ENCODE measurements at regions not wholly inside any gene's neighbourhood (a gene's known extent, or its start where the extent isn't known, plus 50 kb on each side); places are given as distances from the start of the nearest gene placed in this dataset.

- Histone ChIP-seq H3K36me3 (ENCODE audit: control insufficient read depth in 4 of 4, insufficient read depth in 3 of 4, low read depth in 1 of 4, low read length in 3 of 4) (no peaks in the 10 kb centered on the region), H3K4me1 (ENCODE audit: control insufficient read depth in 4 of 4, insufficient read depth in 4 of 4, low read length in 3 of 4) (no peaks in the 10 kb centered on the region), H3K27me3 (ENCODE audit: control insufficient read depth in 4 of 4, insufficient read depth in 4 of 4, low read length in 3 of 4) (no peaks in the 10 kb centered on the region), H3K9ac (ENCODE audit: low read depth in 1 of 2, low read length in 2 of 2) (no peak overlapping the region), H3K4me3 (ENCODE audit: low read depth in 1 of 3, low read length in 3 of 3) (no peak overlapping the region), H3K27ac (ENCODE audit: low read depth in 1 of 2, low read length in 2 of 2) (no peak overlapping the region), H3K9me3 (ENCODE audit: control insufficient read depth in 4 of 4, low read length in 3 of 4) (no peaks in the 10 kb centered on the region)
- no peak for DNase-seq (ENCODE audit: low spot score)
- TF ChIP-seq JUND (IDR thresholded peaks at IDR 0.05) (no peak), FOXA2 (IDR thresholded peaks at IDR 0.05) (no peak), RAD21 (IDR thresholded peaks at IDR 0.05) (no peak), EGR1 (IDR thresholded peaks at IDR 0.05; ENCODE audit: low read depth in 2 of 2) (no peak), YY1 (IDR thresholded peaks at IDR 0.05) (no peak), TAF1 (conservative IDR thresholded peaks at IDR 0.05) (no peak), GABPA (IDR thresholded peaks at IDR 0.05 in 1 of 2, conservative IDR thresholded peaks at IDR 0.05 in 1 of 2) (no peak), NR2F2 (IDR thresholded peaks at IDR 0.05) (no peak), RXRA (IDR thresholded peaks at IDR 0.05) (no peak), HNF4G (IDR thresholded peaks at IDR 0.05) (no peak), HNF4A (conservative IDR thresholded peaks at IDR 0.05) (no peak), SP1 (IDR thresholded peaks at IDR 0.05) (no peak)
- TF ChIP-seq, protein P1, sequence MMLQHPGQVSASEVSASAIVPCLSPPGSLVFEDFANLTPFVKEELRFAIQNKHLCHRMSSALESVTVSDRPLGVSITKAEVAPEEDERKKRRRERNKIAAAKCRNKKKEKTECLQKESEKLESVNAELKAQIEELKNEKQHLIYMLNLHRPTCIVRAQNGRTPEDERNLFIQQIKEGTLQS (IDR thresholded peaks at IDR 0.05) = no peak
- TF ChIP-seq, protein P2, sequence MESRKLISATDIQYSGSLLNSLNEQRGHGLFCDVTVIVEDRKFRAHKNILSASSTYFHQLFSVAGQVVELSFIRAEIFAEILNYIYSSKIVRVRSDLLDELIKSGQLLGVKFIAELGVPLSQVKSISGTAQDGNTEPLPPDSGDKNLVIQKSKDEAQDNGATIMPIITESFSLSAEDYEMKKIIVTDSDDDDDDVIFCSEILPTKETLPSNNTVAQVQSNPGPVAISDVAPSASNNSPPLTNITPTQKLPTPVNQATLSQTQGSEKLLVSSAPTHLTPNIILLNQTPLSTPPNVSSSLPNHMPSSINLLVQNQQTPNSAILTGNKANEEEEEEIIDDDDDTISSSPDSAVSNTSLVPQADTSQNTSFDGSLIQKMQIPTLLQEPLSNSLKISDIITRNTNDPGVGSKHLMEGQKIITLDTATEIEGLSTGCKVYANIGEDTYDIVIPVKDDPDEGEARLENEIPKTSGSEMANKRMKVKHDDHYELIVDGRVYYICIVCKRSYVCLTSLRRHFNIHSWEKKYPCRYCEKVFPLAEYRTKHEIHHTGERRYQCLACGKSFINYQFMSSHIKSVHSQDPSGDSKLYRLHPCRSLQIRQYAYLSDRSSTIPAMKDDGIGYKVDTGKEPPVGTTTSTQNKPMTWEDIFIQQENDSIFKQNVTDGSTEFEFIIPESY (IDR thresholded peaks at IDR 0.05) = no peak
- TF ChIP-seq, protein P3, sequence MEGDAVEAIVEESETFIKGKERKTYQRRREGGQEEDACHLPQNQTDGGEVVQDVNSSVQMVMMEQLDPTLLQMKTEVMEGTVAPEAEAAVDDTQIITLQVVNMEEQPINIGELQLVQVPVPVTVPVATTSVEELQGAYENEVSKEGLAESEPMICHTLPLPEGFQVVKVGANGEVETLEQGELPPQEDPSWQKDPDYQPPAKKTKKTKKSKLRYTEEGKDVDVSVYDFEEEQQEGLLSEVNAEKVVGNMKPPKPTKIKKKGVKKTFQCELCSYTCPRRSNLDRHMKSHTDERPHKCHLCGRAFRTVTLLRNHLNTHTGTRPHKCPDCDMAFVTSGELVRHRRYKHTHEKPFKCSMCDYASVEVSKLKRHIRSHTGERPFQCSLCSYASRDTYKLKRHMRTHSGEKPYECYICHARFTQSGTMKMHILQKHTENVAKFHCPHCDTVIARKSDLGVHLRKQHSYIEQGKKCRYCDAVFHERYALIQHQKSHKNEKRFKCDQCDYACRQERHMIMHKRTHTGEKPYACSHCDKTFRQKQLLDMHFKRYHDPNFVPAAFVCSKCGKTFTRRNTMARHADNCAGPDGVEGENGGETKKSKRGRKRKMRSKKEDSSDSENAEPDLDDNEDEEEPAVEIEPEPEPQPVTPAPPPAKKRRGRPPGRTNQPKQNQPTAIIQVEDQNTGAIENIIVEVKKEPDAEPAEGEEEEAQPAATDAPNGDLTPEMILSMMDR (IDR thresholded peaks at IDR 0.05; ENCODE audit: low read depth, low read length, missing input control) = no peak
- TF ChIP-seq, protein P4, sequence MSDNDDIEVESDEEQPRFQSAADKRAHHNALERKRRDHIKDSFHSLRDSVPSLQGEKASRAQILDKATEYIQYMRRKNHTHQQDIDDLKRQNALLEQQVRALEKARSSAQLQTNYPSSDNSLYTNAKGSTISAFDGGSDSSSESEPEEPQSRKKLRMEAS (IDR thresholded peaks at IDR 0.05) = no peak
- TF ChIP-seq, protein P5, sequence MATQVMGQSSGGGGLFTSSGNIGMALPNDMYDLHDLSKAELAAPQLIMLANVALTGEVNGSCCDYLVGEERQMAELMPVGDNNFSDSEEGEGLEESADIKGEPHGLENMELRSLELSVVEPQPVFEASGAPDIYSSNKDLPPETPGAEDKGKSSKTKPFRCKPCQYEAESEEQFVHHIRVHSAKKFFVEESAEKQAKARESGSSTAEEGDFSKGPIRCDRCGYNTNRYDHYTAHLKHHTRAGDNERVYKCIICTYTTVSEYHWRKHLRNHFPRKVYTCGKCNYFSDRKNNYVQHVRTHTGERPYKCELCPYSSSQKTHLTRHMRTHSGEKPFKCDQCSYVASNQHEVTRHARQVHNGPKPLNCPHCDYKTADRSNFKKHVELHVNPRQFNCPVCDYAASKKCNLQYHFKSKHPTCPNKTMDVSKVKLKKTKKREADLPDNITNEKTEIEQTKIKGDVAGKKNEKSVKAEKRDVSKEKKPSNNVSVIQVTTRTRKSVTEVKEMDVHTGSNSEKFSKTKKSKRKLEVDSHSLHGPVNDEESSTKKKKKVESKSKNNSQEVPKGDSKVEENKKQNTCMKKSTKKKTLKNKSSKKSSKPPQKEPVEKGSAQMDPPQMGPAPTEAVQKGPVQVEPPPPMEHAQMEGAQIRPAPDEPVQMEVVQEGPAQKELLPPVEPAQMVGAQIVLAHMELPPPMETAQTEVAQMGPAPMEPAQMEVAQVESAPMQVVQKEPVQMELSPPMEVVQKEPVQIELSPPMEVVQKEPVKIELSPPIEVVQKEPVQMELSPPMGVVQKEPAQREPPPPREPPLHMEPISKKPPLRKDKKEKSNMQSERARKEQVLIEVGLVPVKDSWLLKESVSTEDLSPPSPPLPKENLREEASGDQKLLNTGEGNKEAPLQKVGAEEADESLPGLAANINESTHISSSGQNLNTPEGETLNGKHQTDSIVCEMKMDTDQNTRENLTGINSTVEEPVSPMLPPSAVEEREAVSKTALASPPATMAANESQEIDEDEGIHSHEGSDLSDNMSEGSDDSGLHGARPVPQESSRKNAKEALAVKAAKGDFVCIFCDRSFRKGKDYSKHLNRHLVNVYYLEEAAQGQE (IDR thresholded peaks at IDR 0.05) = no peak
- WGBS = 71% methylated on average over 2 of the region's 2 CpGs
These were observed 658.4 kb upstream of the ZP4 start for GRCh38 chr1:238549137-238549536.

- Histone ChIP-seq H3K9me3 (ENCODE audit: control insufficient read depth in 4 of 4, low read length in 3 of 4) (no peaks in the 10 kb centered on the region), H3K4me3 (ENCODE audit: low read depth in 1 of 3, low read length in 3 of 3) (no peak overlapping the region), H3K9ac (ENCODE audit: low read depth in 1 of 2, low read length in 2 of 2) (no peak overlapping the region), H3K4me1 (ENCODE audit: control insufficient read depth in 4 of 4, insufficient read depth in 4 of 4, low read length in 3 of 4) (no peaks in the 10 kb centered on the region), H3K36me3 (ENCODE audit: control insufficient read depth in 4 of 4, insufficient read depth in 3 of 4, low read depth in 1 of 4, low read length in 3 of 4) (no peaks in the 10 kb centered on the region), H3K27me3 (ENCODE audit: control insufficient read depth in 4 of 4, insufficient read depth in 4 of 4, low read length in 3 of 4) (no peaks in the 10 kb centered on the region), H3K27ac (ENCODE audit: low read depth in 1 of 2, low read length in 2 of 2) (no peak overlapping the region)
- TF ChIP-seq GABPA (IDR thresholded peaks at IDR 0.05 in 1 of 2, conservative IDR thresholded peaks at IDR 0.05 in 1 of 2) = no peak
- TF ChIP-seq, protein P4 (IDR thresholded peaks at IDR 0.05) = no peak
- TF ChIP-seq YY1 (IDR thresholded peaks at IDR 0.05) = no peak
- no peak for TF ChIP-seq HNF4A (conservative IDR thresholded peaks at IDR 0.05)
- no peak for TF ChIP-seq HNF4G (IDR thresholded peaks at IDR 0.05)
- TF ChIP-seq, protein P1 (IDR thresholded peaks at IDR 0.05) = no peak
- WGBS = 63% methylated on average over 2 of the region's 2 CpGs
- DNase-seq (ENCODE audit: low spot score) = no peak
These were observed 655.4 kb upstream of the ZP4 start for GRCh38 chr1:238546118-238546517.
